Liver (tissue), 8 donors: ENCODE measurements at regions not wholly inside any gene's neighbourhood (a gene's known extent, or its start where the extent isn't known, plus 50 kb on each side); places are given as distances from the start of the nearest gene placed in this dataset.

Experiments used
- DNase-seq: peaks from one replicate; pipeline ENCODE4 v3.0.0-alpha.2; 2017; ENCODE audit warnings: low spot score
- H3K27ac ChIP-seq, 2 donors: one replicate each; pipeline ENCODE4 v1.7.0; 2013; ENCODE audit warnings: inconsistent platforms in 2 of 2, low read length in 2 of 2, control low read depth in 1 of 2, low read depth in 1 of 2, mild to moderate bottlenecking in 1 of 2
- H3K27me3 ChIP-seq, 4 donors: one replicate each; pipeline versions ENCODE4 v1.6.1 to v1.7.0; 2013; ENCODE audit warnings: low read length in 3 of 4, inconsistent platforms in 1 of 4, mild to moderate bottlenecking in 1 of 4, moderate library complexity in 1 of 4; ENCODE audit not compliant: control insufficient read depth in 4 of 4, insufficient read depth in 4 of 4
- H3K36me3 ChIP-seq, 4 donors: one replicate each; pipeline versions ENCODE4 v1.6.1 to v1.7.0; 2013; ENCODE audit warnings: low read length in 3 of 4, mild to moderate bottlenecking in 3 of 4, low read depth in 1 of 4, moderate library complexity in 1 of 4; ENCODE audit not compliant: control insufficient read depth in 4 of 4, insufficient read depth in 3 of 4
- H3K4me1 ChIP-seq, 4 donors: one replicate each; pipeline versions ENCODE4 v1.6.1 to v1.7.0; 2013; ENCODE audit warnings: low read length in 3 of 4, mild to moderate bottlenecking in 3 of 4, moderate library complexity in 1 of 4; ENCODE audit not compliant: control insufficient read depth in 4 of 4, insufficient read depth in 4 of 4
- H3K4me3 ChIP-seq, 3 donors: one replicate each; pipeline versions ENCODE4 v1.6.1 to v1.7.0; 2013; ENCODE audit warnings: low read length in 3 of 3, control low read depth in 1 of 3, low read depth in 1 of 3, mild to moderate bottlenecking in 1 of 3
- H3K9ac ChIP-seq, 2 donors: one replicate each; pipeline ENCODE4 v1.7.0; 2013; ENCODE audit warnings: low read length in 2 of 2, mild to moderate bottlenecking in 2 of 2, moderate library complexity in 2 of 2, control low read depth in 1 of 2, low read depth in 1 of 2
- H3K9me3 ChIP-seq, 4 donors: one replicate each; pipeline versions ENCODE4 v1.6.1 to v1.7.0; 2013; ENCODE audit warnings: low read length in 3 of 4; ENCODE audit not compliant: control insufficient read depth in 4 of 4
- ATF3 ChIP-seq: IDR thresholded peaks from 2 replicates; pipeline ENCODE4 v1.6.1; 2016; ENCODE audit warnings: antibody characterized with exemption
- CTCF ChIP-seq: fragments of 150-350 bp; IDR thresholded peaks from 2 replicates; pipeline ENCODE4 v1.5.1; 2017; ENCODE audit warnings: improper control_type of control experiment, low read depth, low read length; ENCODE audit not compliant: missing input control
- EGR1 ChIP-seq, 2 donors: IDR thresholded peaks; 2 replicates each; pipeline ENCODE4 v1.6.1; 2016 to 2018; ENCODE audit warnings: antibody characterized with exemption in 2 of 2, low read depth in 2 of 2
- FOXA1 ChIP-seq: IDR thresholded peaks from 2 replicates; pipeline ENCODE4 v1.6.1; 2016; ENCODE audit warnings: antibody characterized with exemption
- FOXA2 ChIP-seq: IDR thresholded peaks from 2 replicates; pipeline ENCODE4 v1.6.1; 2016; ENCODE audit warnings: antibody characterized with exemption
- GABPA ChIP-seq, 2 donors: IDR thresholded peaks in 1 of 2; conservative IDR thresholded peaks in 1 of 2; 2 replicates each; pipeline ENCODE4 v1.6.1; 2016; ENCODE audit warnings: antibody characterized with exemption in 2 of 2, mild to moderate bottlenecking in 1 of 2, moderate library complexity in 1 of 2
- HNF4A ChIP-seq, 2 donors: conservative IDR thresholded peaks; 2 replicates each; pipeline ENCODE4 v1.6.1; 2016; ENCODE audit warnings: antibody characterized with exemption in 2 of 2, mild to moderate bottlenecking in 2 of 2
- HNF4G ChIP-seq: IDR thresholded peaks from 2 replicates; pipeline ENCODE4 v1.6.1; 2016; ENCODE audit warnings: antibody characterized with exemption
- JUND ChIP-seq, 2 donors: IDR thresholded peaks; 2 replicates each; pipeline ENCODE4 v1.6.1; 2016; ENCODE audit warnings: antibody characterized with exemption in 2 of 2
- MAX ChIP-seq: IDR thresholded peaks from 2 replicates; pipeline ENCODE4 v1.6.1; 2016; ENCODE audit warnings: antibody characterized with exemption
- NR2F2 ChIP-seq: IDR thresholded peaks from 2 replicates; pipeline ENCODE4 v1.6.1; 2016; ENCODE audit warnings: antibody characterized with exemption
- RAD21 ChIP-seq, 2 donors: IDR thresholded peaks; 2 replicates each; pipeline ENCODE4 v1.6.1; 2016; ENCODE audit warnings: antibody characterized with exemption in 2 of 2, mild to moderate bottlenecking in 2 of 2
- REST ChIP-seq: IDR thresholded peaks from 2 replicates; pipeline ENCODE4 v1.6.1; 2016; ENCODE audit warnings: antibody characterized with exemption, mild to moderate bottlenecking
- RXRA ChIP-seq, 2 donors: IDR thresholded peaks; 2 replicates each; pipeline ENCODE4 v1.6.1; 2017 to 2018; ENCODE audit warnings: antibody characterized with exemption in 2 of 2, mild to moderate bottlenecking in 1 of 2
- SP1 ChIP-seq: IDR thresholded peaks from 2 replicates; pipeline ENCODE4 v1.6.1; 2018; ENCODE audit warnings: antibody characterized with exemption, mild to moderate bottlenecking
- TAF1 ChIP-seq: conservative IDR thresholded peaks from 2 replicates; pipeline ENCODE4 v1.6.1; 2016; ENCODE audit warnings: antibody characterized with exemption, mild to moderate bottlenecking
- YY1 ChIP-seq: IDR thresholded peaks from 2 replicates; pipeline ENCODE4 v1.6.1; 2016; ENCODE audit warnings: antibody characterized with exemption, mild to moderate bottlenecking
- ZBTB33 ChIP-seq: IDR thresholded peaks from 2 replicates; pipeline ENCODE4 v1.6.1; 2016; ENCODE audit warnings: antibody characterized with exemption
- WGBS: extraction: QIAGEN DNeasy Blood & Tissue Kit; methylation state at CpG from one replicate; pipeline ENCODE4 v1.1.7; 2013; 5-methylcytosine and 5-hydroxymethylcytosine counted together
- donor health status: healthy.
- donor health status: healthy.
- donor health status: healthy.
- donor health status: healthy.
- donor health status: healthy.

- DNase-seq: no peak
- H3K9me3 ChIP-seq: no peaks in the 10 kb centered on the region
- H3K4me3 ChIP-seq: no peak overlapping the region
- H3K9ac ChIP-seq: no peak overlapping the region
- 82% methylated on average over 3 of the region's 3 CpGs for WGBS
- H3K27me3 ChIP-seq: no peaks in the 10 kb centered on the region
- H3K4me1 ChIP-seq: no peaks in the 10 kb centered on the region
- TF ChIP-seq EGR1 (IDR thresholded peaks at IDR 0.05; ENCODE audit: low read depth in 2 of 2) (no peak), CTCF (no peak), ATF3 (no peak), HNF4A (conservative IDR thresholded peaks at IDR 0.05) (no peak), RXRA (IDR thresholded peaks at IDR 0.05) (no peak), FOXA2 (no peak), FOXA1 (no peak), TAF1 (no peak), SP1 (no peak), REST (no peak), RAD21 (IDR thresholded peaks at IDR 0.05) (no peak), YY1 (no peak), ZBTB33 (no peak), GABPA (IDR thresholded peaks at IDR 0.05 in 1 of 2, conservative IDR thresholded peaks at IDR 0.05 in 1 of 2) (no peak), NR2F2 (no peak), MAX (no peak), HNF4G (no peak), JUND (IDR thresholded peaks at IDR 0.05) (no peak)
- no peak overlapping the region for H3K27ac ChIP-seq
- no peaks in the 10 kb centered on the region for H3K36me3 ChIP-seq
Measured at GRCh38 chr2:145657265-145657664, 1137.3 kb upstream of the ZEB2 start.
